ENCODE measurements at regions not wholly inside any gene's neighbourhood (a gene's known extent, or its start where the extent isn't known, plus 50 kb on each side); places are given as distances from the start of the nearest gene placed in this dataset.

GRCh38 chr10:29130190-29130673 is 158.6 kb upstream of the LYZL1 start:
- DNase-seq: no peak

GRCh38 chr10:29131952-29132547 is 156.8 kb upstream of the LYZL1 start:
- no peak for DNase-seq

- DNase-seq: no peak
Observed at GRCh38 chr10:29132551-29133111, 156.2 kb upstream of the LYZL1 start.

- no peak for DNase-seq
Observed at GRCh38 chr10:29135337-29135736, 153.5 kb upstream of the LYZL1 start.

GRCh38 chr10:29136411-29136810 is 152.5 kb upstream of the LYZL1 start:
- DNase-seq: no peak

- DNase-seq: no peak
Observed at GRCh38 chr10:29140151-29140550, 148.7 kb upstream of the LYZL1 start.

- DNase-seq: no peak
Observed at GRCh38 chr10:29140991-29141390, 147.9 kb upstream of the LYZL1 start.

GRCh38 chr10:29141761-29142160 is 147.1 kb upstream of the LYZL1 start:
- no peak for DNase-seq

- DNase-seq: no peak
Observed at GRCh38 chr10:29142516-29143314, 146.2 kb upstream of the LYZL1 start.

- no peak for DNase-seq
Observed at GRCh38 chr10:29144126-29144525, 144.7 kb upstream of the LYZL1 start.

- DNase-seq: no peak
Observed at GRCh38 chr10:29146311-29147100, 142.4 kb upstream of the LYZL1 start.

- DNase-seq: no peak
Observed at GRCh38 chr10:29150010-29150409, 138.9 kb upstream of the LYZL1 start.

GRCh38 chr10:29151005-29151404 is 137.9 kb upstream of the LYZL1 start:
- no peak for DNase-seq

- no peak for DNase-seq
Observed at GRCh38 chr10:29157321-29157720, 131.5 kb upstream of the LYZL1 start.

GRCh38 chr10:29158066-29158465 is 130.8 kb upstream of the LYZL1 start:
- no peak for DNase-seq

- no peak for DNase-seq
Observed at GRCh38 chr10:29160150-29160617, 128.7 kb upstream of the LYZL1 start.

GRCh38 chr10:29163746-29164145 is 125.1 kb upstream of the LYZL1 start:
- DNase-seq: no peak

GRCh38 chr10:29166713-29167112 is 122.2 kb upstream of the LYZL1 start:
- DNase-seq: no peak

- no peak for DNase-seq
Observed at GRCh38 chr10:29169021-29169420, 119.8 kb upstream of the LYZL1 start.

- no peak for DNase-seq
Observed at GRCh38 chr10:29171717-29172116, 117.2 kb upstream of the LYZL1 start.

- no peak for DNase-seq
Observed at GRCh38 chr10:29174389-29174788, 114.5 kb upstream of the LYZL1 start.

GRCh38 chr10:29176845-29177832 is 111.7 kb upstream of the LYZL1 start:
- DNase-seq: no peak
